ENCODE measurements at regions not wholly inside any gene's neighbourhood (a gene's known extent, or its start where the extent isn't known, plus 50 kb on each side); places are given as distances from the start of the nearest gene placed in this dataset.

DNA sequence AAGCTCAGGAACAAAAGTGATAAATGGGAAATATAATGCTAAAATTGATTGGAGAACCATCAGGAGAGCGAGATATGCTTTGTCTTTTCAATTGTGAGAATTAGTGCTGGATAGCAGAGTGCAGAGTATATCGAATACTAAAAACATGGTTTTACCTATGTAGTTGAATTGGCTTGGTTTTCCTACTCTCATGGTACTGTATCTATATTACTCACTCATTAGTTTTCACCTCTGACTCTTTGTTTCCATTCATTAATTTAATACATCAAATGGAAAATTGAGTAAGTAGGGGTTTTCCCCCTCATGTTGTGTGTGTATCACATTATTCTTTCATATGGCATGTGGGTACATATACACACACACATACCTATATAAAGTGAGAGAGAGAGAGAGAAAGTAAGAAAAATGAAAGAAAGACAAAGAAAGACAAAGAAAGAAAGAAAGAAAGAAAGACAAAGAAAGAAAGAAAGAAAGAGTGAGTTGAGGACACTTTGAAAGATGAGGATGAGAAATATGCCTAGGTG, 1574.5 kb downstream of the MRPL39 start:
- TF ChIP-seq EZH2 (IDR thresholded peaks at IDR 0.05; ENCODE audit: borderline replicate concordance, insufficient read depth, low read length, poor library complexity, severe bottlenecking) (no peak), POLR2AphosphoS5 (IDR thresholded peaks at IDR 0.05) (no peak), CTCF (IDR thresholded peaks at IDR 0.05; ENCODE audit: poor library complexity, severe bottlenecking) (no peak), MXI1 (conservative IDR thresholded peaks at IDR 0.05; ENCODE audit: poor library complexity, severe bottlenecking) (no peak), REST (IDR thresholded peaks at IDR 0.05; ENCODE audit: borderline replicate concordance) (no peak), SMC3 (conservative IDR thresholded peaks at IDR 0.05; ENCODE audit: poor library complexity) (no peak), TAF1 (IDR thresholded peaks at IDR 0.05; ENCODE audit: low read depth) (no peak), EP300 (conservative IDR thresholded peaks at IDR 0.05; ENCODE audit: poor library complexity, severe bottlenecking) (no peak), RAD21 (conservative IDR thresholded peaks at IDR 0.05) (no peak)

All from neural cell (in vitro differentiated cells).